ENCODE measurements at regions not wholly inside any gene's neighbourhood (a gene's known extent, or its start where the extent isn't known, plus 50 kb on each side); places are given as distances from the start of the nearest gene placed in this dataset.

- no peak for ATAC-seq (replicated peaks)
- Mint-ChIP-seq H3K4me3 (no peak overlapping the region), H3K27ac (no peak overlapping the region)
These were observed 537.2 kb downstream of the NPHP4 start for GRCh38 chr1:5455056-5455455.

GRCh38 chr1:5453347-5453746, 538.9 kb downstream of the NPHP4 start:
- no peak overlapping the region for H3K27ac Mint-ChIP-seq
- peaks cover 17% of the 10 kb centered on the region for H3K27me3 Mint-ChIP-seq
- H3K36me3 Mint-ChIP-seq (ENCODE audit: low read depth): no peaks in the 10 kb centered on the region
- ATAC-seq (replicated peaks): no peak
- no peaks in the 10 kb centered on the region for H3K4me1 Mint-ChIP-seq
- no peaks in the 10 kb centered on the region for H3K9me3 Mint-ChIP-seq
- no peak overlapping the region for H3K4me3 Mint-ChIP-seq

More at GRCh38 chr1:5455056-5455455, 537.2 kb downstream of the NPHP4 start:
- Mint-ChIP-seq H3K4me1 (no peaks in the 10 kb centered on the region), H3K27me3 (peaks cover 14% of the 10 kb centered on the region), H3K36me3 (ENCODE audit: low read depth) (no peaks in the 10 kb centered on the region), H3K9me3 (no peaks in the 10 kb centered on the region)

- Mint-ChIP-seq H3K4me1 (no peaks in the 10 kb centered on the region), H3K36me3 (ENCODE audit: low read depth) (no peaks in the 10 kb centered on the region), H3K4me3 (no peak overlapping the region), H3K27me3 (peaks cover 17% of the 10 kb centered on the region), H3K27ac (no peak overlapping the region), H3K9me3 (no peaks in the 10 kb centered on the region)
- no peak for ATAC-seq (replicated peaks)
These were observed 540.6 kb downstream of the NPHP4 start for GRCh38 chr1:5451671-5452070.

- Mint-ChIP-seq H3K27ac (no peak overlapping the region), H3K27me3 (peaks cover 12% of the 10 kb centered on the region), H3K36me3 (ENCODE audit: low read depth) (no peaks in the 10 kb centered on the region), H3K9me3 (no peaks in the 10 kb centered on the region), H3K4me1 (peaks cover 5% of the 10 kb centered on the region), H3K4me3 (no peak overlapping the region)
- no peak for ATAC-seq (replicated peaks)
These were observed 543.7 kb downstream of the NPHP4 start for GRCh38 chr1:5448486-5448885.

GRCh38 chr1:5447503-5447960, 544.7 kb downstream of the NPHP4 start:
- peaks cover 5% of the 10 kb centered on the region for H3K4me1 Mint-ChIP-seq
- H3K27ac Mint-ChIP-seq: no peak overlapping the region
- H3K36me3 Mint-ChIP-seq (ENCODE audit: low read depth): no peaks in the 10 kb centered on the region
- H3K4me3 Mint-ChIP-seq: no peak overlapping the region
- H3K27me3 Mint-ChIP-seq: peaks cover 12% of the 10 kb centered on the region
- ATAC-seq (replicated peaks): no peak
- no peaks in the 10 kb centered on the region for H3K9me3 Mint-ChIP-seq

GRCh38 chr1:5444396-5444795, 547.8 kb downstream of the NPHP4 start:
- peaks cover 15% of the 10 kb centered on the region for H3K27me3 Mint-ChIP-seq
- H3K4me3 Mint-ChIP-seq: no peak overlapping the region
- no peak overlapping the region for H3K27ac Mint-ChIP-seq
- no peaks in the 10 kb centered on the region for H3K36me3 Mint-ChIP-seq (ENCODE audit: low read depth)
- no peak for ATAC-seq (replicated peaks)
- peaks cover 4% of the 10 kb centered on the region for H3K9me3 Mint-ChIP-seq
- peaks cover 5% of the 10 kb centered on the region for H3K4me1 Mint-ChIP-seq

- Mint-ChIP-seq H3K4me3 (no peak overlapping the region), H3K27me3 (peaks cover 31% of the 10 kb centered on the region), H3K36me3 (ENCODE audit: low read depth) (no peaks in the 10 kb centered on the region), H3K9me3 (peaks cover 14% of the 10 kb centered on the region), H3K4me1 (no peaks in the 10 kb centered on the region), H3K27ac (no peak overlapping the region)
- ATAC-seq (replicated peaks): no peak
These were observed 555.4 kb downstream of the NPHP4 start for GRCh38 chr1:5436808-5437207.

GRCh38 chr1:5435414-5435813, 556.8 kb downstream of the NPHP4 start:
- Mint-ChIP-seq H3K36me3 (ENCODE audit: low read depth) (no peaks in the 10 kb centered on the region), H3K9me3 (peaks cover 14% of the 10 kb centered on the region), H3K27me3 (peaks cover 29% of the 10 kb centered on the region), H3K4me3 (no peak overlapping the region), H3K27ac (no peak overlapping the region), H3K4me1 (no peaks in the 10 kb centered on the region)
- ATAC-seq (replicated peaks): no peak

GRCh38 chr1:5432436-5432835, 559.8 kb downstream of the NPHP4 start:
- H3K4me1 Mint-ChIP-seq: no peaks in the 10 kb centered on the region
- peaks cover 35% of the 10 kb centered on the region for H3K27me3 Mint-ChIP-seq
- no peak overlapping the region for H3K27ac Mint-ChIP-seq
- peaks cover 3% of the 10 kb centered on the region for H3K9me3 Mint-ChIP-seq
- H3K4me3 Mint-ChIP-seq: no peak overlapping the region
- ATAC-seq (replicated peaks): no peak
- H3K36me3 Mint-ChIP-seq (ENCODE audit: low read depth): no peaks in the 10 kb centered on the region

- H3K9me3 Mint-ChIP-seq: no peaks in the 10 kb centered on the region
These were observed 561.1 kb downstream of the NPHP4 start for GRCh38 chr1:5430911-5431697.

GRCh38 chr1:5430136-5430535, 562.1 kb downstream of the NPHP4 start:
- ATAC-seq (replicated peaks): no peak
- H3K36me3 Mint-ChIP-seq (ENCODE audit: low read depth): no peaks in the 10 kb centered on the region
- no peaks in the 10 kb centered on the region for H3K4me1 Mint-ChIP-seq
- no peaks in the 10 kb centered on the region for H3K9me3 Mint-ChIP-seq
- peaks cover 31% of the 10 kb centered on the region for H3K27me3 Mint-ChIP-seq
- no peak overlapping the region for H3K27ac Mint-ChIP-seq
- no peak overlapping the region for H3K4me3 Mint-ChIP-seq

More at GRCh38 chr1:5430911-5431697, 561.1 kb downstream of the NPHP4 start:
- Mint-ChIP-seq H3K27me3 (peaks cover 31% of the 10 kb centered on the region), H3K27ac (no peak overlapping the region), H3K36me3 (ENCODE audit: low read depth) (no peaks in the 10 kb centered on the region), H3K4me1 (no peaks in the 10 kb centered on the region), H3K4me3 (no peak overlapping the region)
- ATAC-seq (replicated peaks): no peak

- no peak for ATAC-seq (replicated peaks)
- Mint-ChIP-seq H3K4me1 (peaks cover under 1% of the 10 kb centered on the region), H3K4me3 (no peak overlapping the region), H3K36me3 (ENCODE audit: low read depth) (no peaks in the 10 kb centered on the region), H3K27me3 (peaks cover 21% of the 10 kb centered on the region), H3K27ac (no peak overlapping the region), H3K9me3 (no peaks in the 10 kb centered on the region)
These were observed 563.9 kb downstream of the NPHP4 start for GRCh38 chr1:5428351-5428750.

- Mint-ChIP-seq H3K4me1 (peaks cover 6% of the 10 kb centered on the region), H3K9me3 (no peaks in the 10 kb centered on the region), H3K27ac (no peak overlapping the region), H3K27me3 (peaks cover 20% of the 10 kb centered on the region), H3K4me3 (no peak overlapping the region), H3K36me3 (ENCODE audit: low read depth) (no peaks in the 10 kb centered on the region)
- ATAC-seq (replicated peaks): no peak
These were observed 565.1 kb downstream of the NPHP4 start for GRCh38 chr1:5427026-5427613.

- no peaks in the 10 kb centered on the region for H3K9me3 Mint-ChIP-seq
- no peak overlapping the region for H3K27ac Mint-ChIP-seq
- no peaks in the 10 kb centered on the region for H3K36me3 Mint-ChIP-seq (ENCODE audit: low read depth)
- no peak overlapping the region for H3K4me3 Mint-ChIP-seq
- ATAC-seq (replicated peaks): no peak
- H3K4me1 Mint-ChIP-seq: peaks cover 9% of the 10 kb centered on the region
- H3K27me3 Mint-ChIP-seq: peaks cover 18% of the 10 kb centered on the region
These were observed 567.2 kb downstream of the NPHP4 start for GRCh38 chr1:5424802-5425703.
